K562 (cell line): ENCODE measurements at regions not wholly inside any gene's neighbourhood (a gene's known extent, or its start where the extent isn't known, plus 50 kb on each side); places are given as distances from the start of the nearest gene placed in this dataset.

Experiments
- ATAC-seq: fragments of 200-7000 bp; cut with Tn5 transposase; 3 replicates; pipeline ENCODE4 v1.9.1; 2020; ENCODE audit warnings: moderate library complexity
- BruUV-seq: library from RNA; stranded (reverse); fragments of 400-500 nt; replicated peaks from 2 replicates; lab custom pipeline; 2021; lab: Mats Ljungman, UMichigan
- CTCF ChIA-PET: fragments of 300-600 bp; formaldehyde crosslinking; extraction: SDS; loops from one replicate; lab custom pipeline; 2021; ENCODE audit warnings: low intra/inter-chr PET ratio; lab: Yijun Ruan, JAX
- POLR2A ChIA-PET: fragments of 300-600, 350-650 bp; sonication (Branson Sonifier 250); formaldehyde crosslinking; extraction: SDS; loops from one replicate; lab custom pipeline; 2021; ENCODE audit warnings: antibody characterized with exemption, inconsistent platforms; lab: Yijun Ruan, JAX
- DNase-seq, 4 experiments: peaks; one replicate each; pipeline versions ENCODE4 v3.0.0 to v3.0.0-alpha.2; 2011 to 2018; ENCODE audit warnings: low spot score in 3 of 4, mixed read lengths in 3 of 4; ENCODE audit errors: extremely low read depth in 1 of 4
- FAIRE-seq: peaks from 2 replicates; lab custom pipeline; 2011; peaks lifted over from hg19 to GRCh38; lab: Jason Lieb, UNC
- H2AFZ ChIP-seq: 2 replicates; pipeline ENCODE4 v1.6.0; 2011; ENCODE audit warnings: low read depth, low read length, control low read depth, inconsistent platforms
- H3K27ac ChIP-seq: fragments of 200-600 bp; 3 replicates; pipeline ENCODE4 v1.8.0; 2011; ENCODE audit warnings: low read depth, mild to moderate bottlenecking, control low read depth, inconsistent platforms, low read length, moderate library complexity, mixed read lengths; ENCODE audit errors: extremely low read depth
- H3K27me3 ChIP-seq, 2 experiments: fragments of 300-600 bp in 1 of 2; 2 replicates in 1 of 2; 3 replicates in 1 of 2; pipeline versions ENCODE4 v1.6.0 to v1.8.0; 2011; ENCODE audit warnings: inconsistent platforms in 2 of 2, low read length in 2 of 2, mild to moderate bottlenecking in 1 of 2, mixed read lengths in 1 of 2, moderate library complexity in 1 of 2; ENCODE audit not compliant: control insufficient read depth in 2 of 2, insufficient read depth in 2 of 2
- H3K36me3 ChIP-seq: fragments of 300-600 bp; 3 replicates; pipeline ENCODE4 v1.8.0; 2011; ENCODE audit warnings: mild to moderate bottlenecking, low read length, inconsistent platforms; ENCODE audit not compliant: control insufficient read depth, insufficient read depth
- H3K4me1 ChIP-seq, 2 experiments: fragments of 200-600 bp in 1 of 2; replicated peaks in 1 of 2; 2 replicates in 1 of 2; 3 replicates in 1 of 2; pipeline versions ENCODE4 v1.5.1 to v1.8.0; 2011; ENCODE audit warnings: inconsistent platforms in 2 of 2, low read length in 2 of 2, mild to moderate bottlenecking in 1 of 2, mixed read lengths in 1 of 2, moderate library complexity in 1 of 2; ENCODE audit not compliant: control insufficient read depth in 2 of 2, insufficient read depth in 2 of 2
- H3K4me2 ChIP-seq: 2 replicates; pipeline ENCODE4 v1.6.1; 2011; ENCODE audit warnings: low read length, control low read depth, inconsistent platforms, mixed read lengths; ENCODE audit not compliant: insufficient read depth
- H3K4me3 ChIP-seq: fragments of 200-600 bp; sonication (generic), shearing (Covaris generic); 2 replicates; pipeline ENCODE4 v1.5.1; 2016; ENCODE audit warnings: control low read depth, inconsistent platforms
- H3K79me2 ChIP-seq: fragments of 200-600 bp; 3 replicates; pipeline ENCODE4 v1.8.0; 2011; ENCODE audit warnings: low read length, inconsistent platforms; ENCODE audit not compliant: control insufficient read depth, insufficient read depth
- H3K9ac ChIP-seq, 2 experiments: 2 replicates each; pipeline versions ENCODE4 v1.6.0 to v1.6.1; 2011; ENCODE audit warnings: low read depth in 2 of 2, low read length in 2 of 2, control low read depth in 1 of 2, inconsistent platforms in 1 of 2, mild to moderate bottlenecking in 1 of 2, mixed read lengths in 1 of 2; ENCODE audit not compliant: insufficient read depth in 1 of 2
- H3K9me1 ChIP-seq: one replicate; pipeline ENCODE4 v1.6.0; 2011; ENCODE audit warnings: inconsistent platforms, mild to moderate bottlenecking, low read length, moderate library complexity; ENCODE audit not compliant: control insufficient read depth, insufficient read depth
- H3K9me3 ChIP-seq: replicated peaks from 2 replicates; pipeline ENCODE4 v1.5.1; 2011; ENCODE audit warnings: low read depth, low read length, inconsistent platforms; ENCODE audit not compliant: control insufficient read depth, insufficient read depth
- H4K20me1 ChIP-seq: replicated peaks from 2 replicates; pipeline ENCODE4 v1.6.1; 2011; ENCODE audit warnings: low read length, inconsistent platforms, mixed read lengths; ENCODE audit not compliant: control insufficient read depth, insufficient read depth
- ARID1B ChIP-seq: fragments of 450-650 bp; IDR thresholded peaks from 2 replicates; pipeline ENCODE4 v1.6.1; 2016; ENCODE audit warnings: antibody characterized with exemption, mild to moderate bottlenecking, inconsistent platforms
- HDGF ChIP-seq: fragments of 450-650 bp; IDR thresholded peaks from 2 replicates; pipeline ENCODE4 v1.6.1; 2016
- JUN ChIP-seq, 2 experiments: sonication (generic) in 1 of 2; formaldehyde crosslinking in 1 of 2; IDR thresholded peaks; 2 replicates each; pipeline versions ENCODE4 v1.6.1 to v1.8.0; 2012 to 2022; ENCODE audit warnings: borderline replicate concordance in 2 of 2, mild to moderate bottlenecking in 2 of 2, improper control_type of control experiment in 1 of 2, low read depth in 1 of 2, low read length in 1 of 2, missing genetic modification reagents in 1 of 2
- MBD2 ChIP-seq: sonication (generic); IDR thresholded peaks from 2 replicates; pipeline ENCODE4 v1.6.1; 2016; ENCODE audit warnings: low read depth, borderline replicate concordance
- PTRF ChIP-seq: fragments of 450-650 bp; IDR thresholded peaks from 2 replicates; pipeline ENCODE4 v1.6.1; 2016; ENCODE audit warnings: mild to moderate bottlenecking, missing genetic modification characterization, missing compliant biosample characterization
- SUPT5H ChIP-seq: fragments of 450-650 bp; IDR thresholded peaks from 2 replicates; pipeline ENCODE4 v1.6.1; 2016
- TCF7 ChIP-seq: sonication (generic); IDR thresholded peaks from 2 replicates; pipeline ENCODE4 v1.6.1; 2016; ENCODE audit warnings: antibody characterized with exemption, borderline replicate concordance
- TEAD1 ChIP-seq, 2 experiments: fragments of 450-650 bp in 1 of 2; sonication (generic) in 1 of 2; formaldehyde crosslinking; IDR thresholded peaks; 2 replicates each; pipeline versions ENCODE4 v1.4.0 to v1.8.0; 2020 to 2022; ENCODE audit warnings: mild to moderate bottlenecking in 2 of 2, missing genetic modification reagents in 1 of 2
- ZNF143 ChIP-seq: sonication (generic); formaldehyde crosslinking; IDR thresholded peaks from 2 replicates; pipeline ENCODE4 v1.9.0; 2022; ENCODE audit warnings: mild to moderate bottlenecking, missing genetic modification reagents
- ZNF146 ChIP-seq: IDR thresholded peaks from one replicate; pipeline ENCODE4 v1.6.1; 2018; ENCODE audit warnings: missing compliant biosample characterization; ENCODE audit not compliant: unreplicated experiment
- WGBS: fragments of 100-300 bp; shearing (Covaris generic); methylation state at CpG from one replicate; pipeline ENCODE4 v1.1.6; 2016; ENCODE audit warnings: low coverage, mixed read lengths; ENCODE audit not compliant: insufficient coverage; ENCODE audit errors: missing lambda C conversion rate; 5-methylcytosine and 5-hydroxymethylcytosine counted together
- in situ Hi-C: fragments of 300-500 bp; cut with MboI; formaldehyde crosslinking; loops from 4 replicates; pipeline ENCODE4 v1.15.0; 2018; ENCODE audit warnings: inconsistent platforms, mixed read lengths
- intact Hi-C: fragments of 100-400 bp; cut with micrococcal nuclease; formaldehyde crosslinking; loops from 2 replicates; pipeline ENCODE4 v1.14.2; 2022
- TF ChIP-seq, protein P1 (sequence below): sonication (generic); formaldehyde crosslinking; IDR thresholded peaks from 2 replicates; pipeline ENCODE4 v1.8.0; 2022; ENCODE audit warnings: mild to moderate bottlenecking, missing genetic modification reagents
- TF ChIP-seq, protein P2 (sequence below): fragments of 450-650 bp; IDR thresholded peaks from 2 replicates; pipeline ENCODE4 v1.6.1; 2018; ENCODE audit warnings: mild to moderate bottlenecking, low read depth; ENCODE audit not compliant: partially characterized antibody

DNA sequence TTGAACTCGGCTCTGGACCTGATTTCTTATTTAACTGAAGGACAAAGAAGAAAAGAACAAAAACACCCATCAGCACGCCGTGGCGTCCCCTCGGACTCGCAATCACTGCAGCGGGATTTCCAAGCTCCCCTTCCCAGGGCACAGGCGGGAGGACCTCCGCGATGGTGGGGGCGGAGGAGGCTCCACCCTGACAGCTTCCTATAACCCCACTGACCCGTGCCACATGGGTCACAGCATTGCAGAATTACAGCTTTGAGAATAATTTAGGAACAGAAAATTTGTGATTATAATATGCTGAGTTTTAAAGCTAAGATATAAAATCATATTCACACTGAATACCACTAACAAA lies 129.7 kb upstream of the SEC61G start:
- H3K27me3 ChIP-seq: peaks cover 0 to 8% of the 10 kb centered on the region in 2 experiments; a peak in 1 of 5 replicates
- CTCF ChIA-PET: no interaction called here
- no peaks in the 10 kb centered on the region for H3K79me2 ChIP-seq
- H3K4me1 ChIP-seq: no peaks in the 10 kb centered on the region
- H3K9me3 ChIP-seq: no peaks in the 10 kb centered on the region
- H3K27ac ChIP-seq: no peak overlapping the region
- in situ Hi-C loops: no loop called here
- no peak overlapping the region for H3K4me3 ChIP-seq
- H3K9ac ChIP-seq: no peak overlapping the region
- no TSS peak for BruUV-seq
- no peak for FAIRE-seq
- POLR2A ChIA-PET: no interaction called here
- no peak overlapping the region for H3K4me2 ChIP-seq
- no peak for ATAC-seq
- no peaks in the 10 kb centered on the region for H3K36me3 ChIP-seq
- DNase-seq: no peak
- no peaks in the 10 kb centered on the region for H3K9me1 ChIP-seq
- H2AFZ ChIP-seq: no peak overlapping the region
- H4K20me1 ChIP-seq: no peaks in the 10 kb centered on the region
- 1% methylated on average over 12 of the region's 12 CpGs for WGBS
- intact Hi-C loops: no loop called here
- no peak for TF ChIP-seq ZNF143

DNA sequence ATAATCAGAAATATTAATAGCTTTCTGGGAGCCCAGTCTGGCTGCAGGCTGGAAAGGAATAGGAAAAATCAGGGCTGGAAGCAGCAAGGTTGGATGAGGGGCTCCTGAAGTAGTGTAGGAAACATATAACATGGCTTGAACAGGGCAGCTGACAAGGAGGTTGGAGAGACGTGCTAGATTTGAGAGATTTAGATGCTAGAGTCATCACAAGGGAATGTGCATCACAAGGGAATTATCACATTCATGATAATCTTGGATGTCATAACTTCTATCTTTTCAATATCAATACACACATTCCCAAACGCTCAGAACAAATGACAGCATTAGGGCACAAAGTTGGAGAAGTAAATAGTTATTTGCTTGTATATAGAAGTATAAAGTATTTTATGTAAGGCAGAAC lies 120.9 kb upstream of the EGFR start:
- WGBS: 0% methylated on average over 2 of the region's 2 CpGs
- no peaks in the 10 kb centered on the region for H3K79me2 ChIP-seq
- FAIRE-seq (no peak), ATAC-seq (no peak), DNase-seq (no peak)
- H3K4me3 ChIP-seq: no peak overlapping the region
- ChIA-PET CTCF (no interaction called here), POLR2A (no interaction called here)
- H3K27me3 ChIP-seq: no peaks in the 10 kb centered on the region; a peak in 1 of 5 replicates
- H3K27ac ChIP-seq: no peak overlapping the region
- intact Hi-C loops: no loop called here
- no peaks in the 10 kb centered on the region for H3K4me1 ChIP-seq
- no peaks in the 10 kb centered on the region for H3K9me3 ChIP-seq
- H4K20me1 ChIP-seq: no peaks in the 10 kb centered on the region
- no peak overlapping the region for H3K9ac ChIP-seq
- no peak overlapping the region for H3K4me2 ChIP-seq
- no TSS peak for BruUV-seq
- H3K36me3 ChIP-seq: no peaks in the 10 kb centered on the region
- no peaks in the 10 kb centered on the region for H3K9me1 ChIP-seq
- H2AFZ ChIP-seq: no peak overlapping the region
- in situ Hi-C loops: no loop called here
- no peak for TF ChIP-seq JUN (IDR thresholded peaks at IDR 0.05; ENCODE audit: borderline replicate concordance, low read depth, low read length)
- TF ChIP-seq JUN (CRISPR knock-in tag; IDR thresholded peaks at IDR 0.05; ENCODE audit: borderline replicate concordance): no peak
- TF ChIP-seq, protein P1, sequence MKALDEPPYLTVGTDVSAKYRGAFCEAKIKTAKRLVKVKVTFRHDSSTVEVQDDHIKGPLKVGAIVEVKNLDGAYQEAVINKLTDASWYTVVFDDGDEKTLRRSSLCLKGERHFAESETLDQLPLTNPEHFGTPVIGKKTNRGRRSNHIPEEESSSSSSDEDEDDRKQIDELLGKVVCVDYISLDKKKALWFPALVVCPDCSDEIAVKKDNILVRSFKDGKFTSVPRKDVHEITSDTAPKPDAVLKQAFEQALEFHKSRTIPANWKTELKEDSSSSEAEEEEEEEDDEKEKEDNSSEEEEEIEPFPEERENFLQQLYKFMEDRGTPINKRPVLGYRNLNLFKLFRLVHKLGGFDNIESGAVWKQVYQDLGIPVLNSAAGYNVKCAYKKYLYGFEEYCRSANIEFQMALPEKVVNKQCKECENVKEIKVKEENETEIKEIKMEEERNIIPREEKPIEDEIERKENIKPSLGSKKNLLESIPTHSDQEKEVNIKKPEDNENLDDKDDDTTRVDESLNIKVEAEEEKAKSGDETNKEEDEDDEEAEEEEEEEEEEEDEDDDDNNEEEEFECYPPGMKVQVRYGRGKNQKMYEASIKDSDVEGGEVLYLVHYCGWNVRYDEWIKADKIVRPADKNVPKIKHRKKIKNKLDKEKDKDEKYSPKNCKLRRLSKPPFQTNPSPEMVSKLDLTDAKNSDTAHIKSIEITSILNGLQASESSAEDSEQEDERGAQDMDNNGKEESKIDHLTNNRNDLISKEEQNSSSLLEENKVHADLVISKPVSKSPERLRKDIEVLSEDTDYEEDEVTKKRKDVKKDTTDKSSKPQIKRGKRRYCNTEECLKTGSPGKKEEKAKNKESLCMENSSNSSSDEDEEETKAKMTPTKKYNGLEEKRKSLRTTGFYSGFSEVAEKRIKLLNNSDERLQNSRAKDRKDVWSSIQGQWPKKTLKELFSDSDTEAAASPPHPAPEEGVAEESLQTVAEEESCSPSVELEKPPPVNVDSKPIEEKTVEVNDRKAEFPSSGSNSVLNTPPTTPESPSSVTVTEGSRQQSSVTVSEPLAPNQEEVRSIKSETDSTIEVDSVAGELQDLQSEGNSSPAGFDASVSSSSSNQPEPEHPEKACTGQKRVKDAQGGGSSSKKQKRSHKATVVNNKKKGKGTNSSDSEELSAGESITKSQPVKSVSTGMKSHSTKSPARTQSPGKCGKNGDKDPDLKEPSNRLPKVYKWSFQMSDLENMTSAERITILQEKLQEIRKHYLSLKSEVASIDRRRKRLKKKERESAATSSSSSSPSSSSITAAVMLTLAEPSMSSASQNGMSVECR (CRISPR knock-in tag): no peak
- no peak for TF ChIP-seq MBD2
- TF ChIP-seq TEAD1 (CRISPR knock-in tag; IDR thresholded peaks at IDR 0.05): no peak
- TF ChIP-seq PTRF (tag): no peak
- no peak for TF ChIP-seq TCF7
- TF ChIP-seq SUPT5H: no peak
- no peak for TF ChIP-seq HDGF
- TF ChIP-seq, protein P2, sequence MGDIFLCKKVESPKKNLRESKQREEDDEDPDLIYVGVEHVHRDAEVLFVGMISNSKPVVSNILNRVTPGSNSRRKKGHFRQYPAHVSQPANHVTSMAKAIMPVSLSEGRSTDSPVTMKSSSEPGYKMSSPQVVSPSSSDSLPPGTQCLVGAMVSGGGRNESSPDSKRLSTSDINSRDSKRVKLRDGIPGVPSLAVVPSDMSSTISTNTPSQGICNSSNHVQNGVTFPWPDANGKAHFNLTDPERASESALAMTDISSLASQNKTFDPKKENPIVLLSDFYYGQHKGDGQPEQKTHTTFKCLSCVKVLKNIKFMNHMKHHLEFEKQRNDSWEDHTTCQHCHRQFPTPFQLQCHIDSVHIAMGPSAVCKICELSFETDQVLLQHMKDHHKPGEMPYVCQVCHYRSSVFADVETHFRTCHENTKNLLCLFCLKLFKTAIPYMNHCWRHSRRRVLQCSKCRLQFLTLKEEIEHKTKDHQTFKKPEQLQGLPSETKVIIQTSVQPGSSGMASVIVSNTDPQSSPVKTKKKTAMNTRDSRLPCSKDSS: no peak
- no peak for TF ChIP-seq ZNF146 (CRISPR knock-in tag)
- no peak for TF ChIP-seq ARID1B
